ENCODE measurements at regions not wholly inside any gene's neighbourhood (a gene's known extent, or its start where the extent isn't known, plus 50 kb on each side); places are given as distances from the start of the nearest gene placed in this dataset.

DNA sequence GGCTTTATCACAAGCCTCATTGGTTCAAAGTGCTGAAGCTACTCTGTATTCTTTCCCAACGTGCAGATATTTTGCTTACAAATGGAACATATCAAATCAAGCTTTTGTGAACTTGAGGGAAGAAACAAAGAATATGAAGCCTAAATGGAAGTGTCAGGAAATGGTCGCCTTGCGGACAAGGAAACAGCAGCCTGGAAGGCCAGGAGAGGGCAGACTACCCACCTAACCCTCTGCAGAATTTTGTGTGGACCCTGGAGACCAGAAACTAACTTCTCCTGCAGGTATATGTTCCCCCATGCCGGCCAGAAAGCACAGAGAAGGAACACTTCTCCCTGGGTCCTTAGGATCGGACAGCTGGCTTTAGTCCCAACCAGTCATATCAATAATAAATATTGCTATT is 1425.8 kb downstream of the PCDH7 start:
- Histone ChIP-seq H3K9me2 (replicated peaks; ENCODE audit: low read depth, low read length) (no peaks in the 10 kb centered on the region), H3K36me3 (ENCODE audit: insufficient read depth, low read length) (no peaks in the 10 kb centered on the region), H4K20me1 (ENCODE audit: insufficient read depth, low read length, poor library complexity, severe bottlenecking) (no peaks in the 10 kb centered on the region), H3F3A (ENCODE audit: low read depth) (no peaks in the 10 kb centered on the region), H3K4me3 (ENCODE audit: low read length, poor library complexity, severe bottlenecking) (no peak overlapping the region), H3K4me2 (ENCODE audit: low read depth, low read length, poor library complexity, severe bottlenecking) (no peak overlapping the region), H3K27me3 (ENCODE audit: insufficient read depth, low read length, poor library complexity, severe bottlenecking) (no peaks in the 10 kb centered on the region), H3K9me3 (ENCODE audit: insufficient read depth, low read depth, low read length) (no peaks in the 10 kb centered on the region), H3K79me2 (ENCODE audit: insufficient read depth, low read length) (no peaks in the 10 kb centered on the region), H3K4me1 (ENCODE audit: insufficient read depth, low read length, poor library complexity, severe bottlenecking) (no peaks in the 10 kb centered on the region), H2AFZ (ENCODE audit: low read length) (no peak overlapping the region), H3K9ac (ENCODE audit: low read depth, low read length, poor library complexity, severe bottlenecking) (no peak overlapping the region)
- TF ChIP-seq, protein P1, sequence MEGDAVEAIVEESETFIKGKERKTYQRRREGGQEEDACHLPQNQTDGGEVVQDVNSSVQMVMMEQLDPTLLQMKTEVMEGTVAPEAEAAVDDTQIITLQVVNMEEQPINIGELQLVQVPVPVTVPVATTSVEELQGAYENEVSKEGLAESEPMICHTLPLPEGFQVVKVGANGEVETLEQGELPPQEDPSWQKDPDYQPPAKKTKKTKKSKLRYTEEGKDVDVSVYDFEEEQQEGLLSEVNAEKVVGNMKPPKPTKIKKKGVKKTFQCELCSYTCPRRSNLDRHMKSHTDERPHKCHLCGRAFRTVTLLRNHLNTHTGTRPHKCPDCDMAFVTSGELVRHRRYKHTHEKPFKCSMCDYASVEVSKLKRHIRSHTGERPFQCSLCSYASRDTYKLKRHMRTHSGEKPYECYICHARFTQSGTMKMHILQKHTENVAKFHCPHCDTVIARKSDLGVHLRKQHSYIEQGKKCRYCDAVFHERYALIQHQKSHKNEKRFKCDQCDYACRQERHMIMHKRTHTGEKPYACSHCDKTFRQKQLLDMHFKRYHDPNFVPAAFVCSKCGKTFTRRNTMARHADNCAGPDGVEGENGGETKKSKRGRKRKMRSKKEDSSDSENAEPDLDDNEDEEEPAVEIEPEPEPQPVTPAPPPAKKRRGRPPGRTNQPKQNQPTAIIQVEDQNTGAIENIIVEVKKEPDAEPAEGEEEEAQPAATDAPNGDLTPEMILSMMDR (conservative IDR thresholded peaks at IDR 0.05; ENCODE audit: low read length): no peak
- no peak for TF ChIP-seq EZH2phosphoT487 (IDR thresholded peaks at IDR 0.05; ENCODE audit: borderline replicate concordance)

DNA sequence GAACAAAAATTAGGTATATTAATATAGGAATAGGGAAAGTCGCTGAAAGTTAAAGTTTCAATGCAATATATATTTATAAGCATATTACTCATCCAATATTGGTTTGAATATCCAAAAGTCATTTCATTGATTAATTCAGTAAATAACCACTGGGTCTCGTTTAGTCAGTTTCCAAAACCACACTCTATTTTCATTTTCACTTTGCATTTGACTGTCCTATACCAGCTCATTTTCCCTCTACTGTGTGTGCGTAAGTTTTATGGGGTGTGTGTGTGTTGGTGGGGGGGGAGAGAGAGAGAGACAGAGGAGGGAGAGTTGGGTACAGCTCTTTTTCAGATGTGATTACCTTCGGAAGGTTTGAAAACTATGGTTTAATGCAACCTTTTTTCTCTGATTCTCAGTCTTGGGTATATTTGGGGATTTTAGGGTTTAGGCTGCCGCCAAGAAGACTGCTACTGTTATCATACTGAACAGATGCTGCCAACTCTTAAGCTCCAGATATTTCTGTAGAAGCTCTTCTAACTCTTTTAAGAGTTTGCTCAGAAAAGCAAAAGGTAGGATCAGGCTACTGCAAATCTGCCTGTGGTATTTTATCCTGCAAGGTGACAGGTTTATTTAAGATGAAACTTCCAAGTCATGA is 1427.4 kb downstream of the PCDH7 start:
- H3K9ac ChIP-seq (ENCODE audit: low read depth, low read length, poor library complexity, severe bottlenecking): no peak overlapping the region
- no peak overlapping the region for H2AFZ ChIP-seq (ENCODE audit: low read length)
- no peaks in the 10 kb centered on the region for H3K79me2 ChIP-seq (ENCODE audit: insufficient read depth, low read length)
- H3K9me2 ChIP-seq (replicated peaks; ENCODE audit: low read depth, low read length): no peaks in the 10 kb centered on the region
- no peak overlapping the region for H3K4me2 ChIP-seq (ENCODE audit: low read depth, low read length, poor library complexity, severe bottlenecking)
- no peaks in the 10 kb centered on the region for H3K36me3 ChIP-seq (ENCODE audit: insufficient read depth, low read length)
- H3F3A ChIP-seq (ENCODE audit: low read depth): no peaks in the 10 kb centered on the region
- no peaks in the 10 kb centered on the region for H4K20me1 ChIP-seq (ENCODE audit: insufficient read depth, low read length, poor library complexity, severe bottlenecking)
- no peaks in the 10 kb centered on the region for H3K9me3 ChIP-seq (ENCODE audit: insufficient read depth, low read depth, low read length)
- no peaks in the 10 kb centered on the region for H3K27me3 ChIP-seq (ENCODE audit: insufficient read depth, low read length, poor library complexity, severe bottlenecking)
- no peak for TF ChIP-seq EZH2phosphoT487 (IDR thresholded peaks at IDR 0.05; ENCODE audit: borderline replicate concordance)
- TF ChIP-seq, protein P1 (conservative IDR thresholded peaks at IDR 0.05; ENCODE audit: low read length): no peak
- no peaks in the 10 kb centered on the region for H3K4me1 ChIP-seq (ENCODE audit: insufficient read depth, low read length, poor library complexity, severe bottlenecking)
- no peak overlapping the region for H3K4me3 ChIP-seq (ENCODE audit: low read length, poor library complexity, severe bottlenecking)

DNA sequence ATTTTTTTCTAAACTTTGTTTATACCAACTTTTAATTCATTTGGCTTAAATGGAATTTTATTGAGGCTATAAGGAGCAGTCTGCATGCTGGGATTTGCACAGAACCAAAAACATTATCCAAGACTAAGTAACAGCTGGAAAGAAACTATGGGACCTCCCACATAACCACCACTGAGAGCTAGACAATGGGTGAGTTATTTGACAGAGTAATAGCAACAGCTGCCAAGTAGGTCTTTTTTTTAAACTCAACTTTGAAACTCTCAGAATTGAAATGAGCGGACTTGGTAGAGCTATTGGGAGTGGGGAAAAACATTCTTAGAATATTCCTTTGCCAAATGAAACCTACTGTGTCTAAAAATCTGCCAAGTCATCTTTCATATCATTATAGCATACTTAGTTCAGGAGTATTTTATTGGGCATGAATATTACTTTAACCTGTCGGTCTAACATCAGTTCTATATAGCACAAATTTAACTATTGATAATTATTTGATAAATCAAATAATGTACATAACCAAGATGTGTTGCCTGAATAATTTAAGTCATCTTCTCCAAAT is 1428.0 kb downstream of the PCDH7 start:
- H3K9ac ChIP-seq (ENCODE audit: low read depth, low read length, poor library complexity, severe bottlenecking): no peak overlapping the region
- no peak for TF ChIP-seq EZH2phosphoT487 (IDR thresholded peaks at IDR 0.05; ENCODE audit: borderline replicate concordance)
- no peaks in the 10 kb centered on the region for H3F3A ChIP-seq (ENCODE audit: low read depth)
- no peaks in the 10 kb centered on the region for H3K79me2 ChIP-seq (ENCODE audit: insufficient read depth, low read length)
- no peak overlapping the region for H3K4me2 ChIP-seq (ENCODE audit: low read depth, low read length, poor library complexity, severe bottlenecking)
- H4K20me1 ChIP-seq (ENCODE audit: insufficient read depth, low read length, poor library complexity, severe bottlenecking): no peaks in the 10 kb centered on the region
- H3K36me3 ChIP-seq (ENCODE audit: insufficient read depth, low read length): no peaks in the 10 kb centered on the region
- no peaks in the 10 kb centered on the region for H3K9me3 ChIP-seq (ENCODE audit: insufficient read depth, low read depth, low read length)
- no peaks in the 10 kb centered on the region for H3K4me1 ChIP-seq (ENCODE audit: insufficient read depth, low read length, poor library complexity, severe bottlenecking)
- H3K27me3 ChIP-seq (ENCODE audit: insufficient read depth, low read length, poor library complexity, severe bottlenecking): no peaks in the 10 kb centered on the region
- no peaks in the 10 kb centered on the region for H3K9me2 ChIP-seq (replicated peaks; ENCODE audit: low read depth, low read length)
- H3K4me3 ChIP-seq (ENCODE audit: low read length, poor library complexity, severe bottlenecking): no peak overlapping the region
- H2AFZ ChIP-seq (ENCODE audit: low read length): no peak overlapping the region

DNA sequence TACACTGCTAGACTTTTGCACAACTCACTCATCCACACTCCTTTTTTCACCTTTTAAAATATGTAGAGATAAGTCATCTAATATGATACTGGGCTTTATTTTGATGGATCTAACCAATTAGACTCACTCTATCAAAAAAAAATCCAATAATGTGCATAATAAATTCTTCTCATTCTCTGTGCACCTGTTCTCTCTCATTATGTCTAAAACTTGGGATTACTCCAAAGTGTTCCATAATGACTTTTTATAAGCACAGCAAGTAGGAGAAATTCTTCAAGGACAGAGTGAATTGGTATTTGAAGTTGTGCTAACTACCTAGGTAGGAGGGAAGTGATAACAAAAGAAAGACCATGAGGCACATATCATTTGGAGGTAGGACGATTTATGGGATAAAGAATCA is 1438.8 kb downstream of the PCDH7 start:
- Histone ChIP-seq H3K4me1 (ENCODE audit: insufficient read depth, low read length, poor library complexity, severe bottlenecking) (no peaks in the 10 kb centered on the region), H3K4me2 (ENCODE audit: low read depth, low read length, poor library complexity, severe bottlenecking) (no peak overlapping the region)
- TF ChIP-seq, protein P1 (conservative IDR thresholded peaks at IDR 0.05; ENCODE audit: low read length): no peak
- TF ChIP-seq EZH2phosphoT487 (IDR thresholded peaks at IDR 0.05; ENCODE audit: borderline replicate concordance): no peak

More for the DNA sequence above, 1438.8 kb downstream of the PCDH7 start:
- Histone ChIP-seq H3K4me3 (ENCODE audit: low read length, poor library complexity, severe bottlenecking) (no peak overlapping the region), H3K36me3 (ENCODE audit: insufficient read depth, low read length) (no peaks in the 10 kb centered on the region), H3K79me2 (ENCODE audit: insufficient read depth, low read length) (no peaks in the 10 kb centered on the region), H3K9me3 (ENCODE audit: insufficient read depth, low read depth, low read length) (no peaks in the 10 kb centered on the region), H3K27me3 (ENCODE audit: insufficient read depth, low read length, poor library complexity, severe bottlenecking) (no peaks in the 10 kb centered on the region), H3K9me2 (replicated peaks; ENCODE audit: low read depth, low read length) (no peaks in the 10 kb centered on the region), H2AFZ (ENCODE audit: low read length) (no peak overlapping the region), H4K20me1 (ENCODE audit: insufficient read depth, low read length, poor library complexity, severe bottlenecking) (no peaks in the 10 kb centered on the region), H3F3A (ENCODE audit: low read depth) (no peaks in the 10 kb centered on the region), H3K9ac (ENCODE audit: low read depth, low read length, poor library complexity, severe bottlenecking) (no peak overlapping the region)

Measured in Loucy (cell line).